ENCODE measurements at regions not wholly inside any gene's neighbourhood (a gene's known extent, or its start where the extent isn't known, plus 50 kb on each side); places are given as distances from the start of the nearest gene placed in this dataset.

DNA sequence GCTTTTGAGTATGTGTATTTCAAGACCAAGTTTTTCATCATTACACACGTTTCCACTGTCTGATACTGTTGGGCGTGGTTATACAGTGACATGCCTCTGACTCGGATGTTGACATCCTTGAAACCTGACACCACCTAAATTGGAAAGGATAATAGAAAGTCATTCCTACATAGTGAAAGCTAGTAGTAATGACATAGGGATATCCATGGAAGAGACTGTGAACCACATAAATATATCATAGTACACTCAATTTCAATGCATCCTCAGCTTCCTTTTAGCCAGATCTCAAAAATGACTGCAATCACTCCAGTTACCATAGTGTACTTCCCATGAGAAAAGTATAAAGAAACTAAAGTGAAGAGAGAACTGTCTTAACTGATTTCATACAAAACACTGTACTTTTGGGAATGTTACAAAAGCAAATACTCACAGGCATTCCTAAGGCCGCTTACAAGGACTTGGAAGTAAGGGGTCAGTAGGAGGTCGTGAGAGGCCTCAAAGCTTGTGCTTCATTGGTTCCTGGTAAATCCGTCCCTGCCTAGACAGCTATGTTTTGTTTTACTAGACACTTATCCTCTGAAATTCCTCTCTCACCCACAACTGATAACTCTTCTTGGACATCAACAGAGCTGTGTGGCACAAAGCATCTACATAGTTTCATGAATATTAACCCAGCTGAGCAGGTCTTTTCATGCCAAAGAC lies 71.8 kb upstream of the VWDE start:
- TF ChIP-seq, protein P1, sequence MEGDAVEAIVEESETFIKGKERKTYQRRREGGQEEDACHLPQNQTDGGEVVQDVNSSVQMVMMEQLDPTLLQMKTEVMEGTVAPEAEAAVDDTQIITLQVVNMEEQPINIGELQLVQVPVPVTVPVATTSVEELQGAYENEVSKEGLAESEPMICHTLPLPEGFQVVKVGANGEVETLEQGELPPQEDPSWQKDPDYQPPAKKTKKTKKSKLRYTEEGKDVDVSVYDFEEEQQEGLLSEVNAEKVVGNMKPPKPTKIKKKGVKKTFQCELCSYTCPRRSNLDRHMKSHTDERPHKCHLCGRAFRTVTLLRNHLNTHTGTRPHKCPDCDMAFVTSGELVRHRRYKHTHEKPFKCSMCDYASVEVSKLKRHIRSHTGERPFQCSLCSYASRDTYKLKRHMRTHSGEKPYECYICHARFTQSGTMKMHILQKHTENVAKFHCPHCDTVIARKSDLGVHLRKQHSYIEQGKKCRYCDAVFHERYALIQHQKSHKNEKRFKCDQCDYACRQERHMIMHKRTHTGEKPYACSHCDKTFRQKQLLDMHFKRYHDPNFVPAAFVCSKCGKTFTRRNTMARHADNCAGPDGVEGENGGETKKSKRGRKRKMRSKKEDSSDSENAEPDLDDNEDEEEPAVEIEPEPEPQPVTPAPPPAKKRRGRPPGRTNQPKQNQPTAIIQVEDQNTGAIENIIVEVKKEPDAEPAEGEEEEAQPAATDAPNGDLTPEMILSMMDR (conservative IDR thresholded peaks at IDR 0.05; ENCODE audit: low read depth), result no peak
- peak; percentile 41 for DNase-seq (ENCODE audit: low spot score)

DNA sequence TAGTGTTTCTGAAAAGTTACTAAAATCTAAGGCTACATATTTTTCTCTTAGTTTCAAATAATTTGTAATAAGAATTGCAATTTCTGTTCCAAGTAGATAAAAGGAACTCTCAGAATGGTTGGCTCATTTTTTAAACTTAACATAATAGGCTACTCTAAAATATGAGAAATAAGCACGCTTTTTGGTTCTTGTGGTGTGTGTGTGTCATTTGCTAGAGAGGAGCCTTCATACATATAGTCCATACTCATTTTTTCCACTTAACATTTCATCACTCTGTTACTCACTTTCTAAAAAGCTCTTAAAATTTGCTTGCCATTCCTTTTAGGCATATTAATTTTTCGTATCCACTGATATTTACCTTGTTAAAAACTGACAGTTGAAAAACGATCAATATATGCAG lies 74.0 kb upstream of the VWDE start:
- DNase-seq (ENCODE audit: low spot score), result no peak
- TF ChIP-seq, protein P1 (conservative IDR thresholded peaks at IDR 0.05; ENCODE audit: low read depth), result no peak
- ChIA-PET CTCF (no interaction called here), POLR2A (ENCODE audit: low non-redundant PET) (no interaction called here)
- no peak overlapping the region for H3K27ac ChIP-seq

More for the DNA sequence above, 71.8 kb upstream of the VWDE start:
- ChIA-PET CTCF (interaction anchor here (1.4 to 2.1 kb wide), 2 partner anchors 15 to 17 kb away, joined by 6 to 10 read pairs; no protein-coding TSS in a partner anchor), POLR2A (ENCODE audit: low non-redundant PET) (no interaction called here)
- no peak overlapping the region for H3K27ac ChIP-seq

DNA sequence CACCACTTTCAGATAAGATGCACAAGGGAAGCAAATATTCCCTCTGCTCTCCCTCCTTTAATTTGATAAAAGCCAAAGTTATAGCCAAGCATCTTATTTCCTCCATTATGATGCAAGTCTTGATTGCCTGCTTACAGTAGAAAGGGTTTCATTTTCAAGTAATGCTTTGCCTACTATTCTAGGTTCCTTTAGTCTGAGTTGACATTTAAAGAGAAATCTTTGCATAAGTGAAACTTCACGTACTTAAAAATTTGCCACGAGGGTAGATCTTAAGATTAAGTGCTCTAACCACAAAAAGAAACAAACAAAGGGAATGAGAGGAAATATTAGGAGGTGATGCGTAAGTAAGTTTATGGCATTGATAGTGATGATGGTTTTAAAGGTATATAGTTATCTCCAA lies 78.1 kb upstream of the VWDE start:
- CTCF ChIA-PET, result interaction anchor here (4.2 kb wide), 1 partner anchor 23 kb away, joined by 11 read pairs; no protein-coding TSS in a partner anchor

DNA sequence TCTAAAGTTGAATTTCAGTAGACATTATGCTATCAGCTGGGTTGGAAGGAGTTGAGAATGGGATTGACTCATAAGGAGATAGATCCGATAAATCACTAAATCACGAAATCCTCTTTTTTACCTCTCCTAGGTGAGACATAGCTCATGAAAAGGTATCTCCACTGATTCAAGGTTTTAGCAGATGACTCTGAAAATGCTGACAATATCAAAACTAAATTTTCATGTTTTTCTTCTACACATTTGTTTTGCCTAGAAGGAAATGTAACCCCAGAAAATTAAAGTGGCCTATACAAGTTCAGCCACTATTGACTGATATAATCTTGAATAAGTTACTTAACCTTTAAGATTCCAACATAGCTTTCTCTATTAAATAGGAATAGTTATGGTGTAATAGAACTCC lies 82.2 kb upstream of the VWDE start:
- no peak for DNase-seq (ENCODE audit: low spot score)
- H3K27ac ChIP-seq, result no peak overlapping the region
- CTCF ChIA-PET, result no interaction called here
- POLR2A ChIA-PET (ENCODE audit: low non-redundant PET), result no interaction called here
- TF ChIP-seq, protein P1 (conservative IDR thresholded peaks at IDR 0.05; ENCODE audit: low read depth), result no peak

More for the DNA sequence above, 78.1 kb upstream of the VWDE start:
- POLR2A ChIA-PET (ENCODE audit: low non-redundant PET), result no interaction called here
- no peak for DNase-seq (ENCODE audit: low spot score)
- TF ChIP-seq, protein P1 (conservative IDR thresholded peaks at IDR 0.05; ENCODE audit: low read depth), result no peak
- H3K27ac ChIP-seq, result no peak overlapping the region

DNA sequence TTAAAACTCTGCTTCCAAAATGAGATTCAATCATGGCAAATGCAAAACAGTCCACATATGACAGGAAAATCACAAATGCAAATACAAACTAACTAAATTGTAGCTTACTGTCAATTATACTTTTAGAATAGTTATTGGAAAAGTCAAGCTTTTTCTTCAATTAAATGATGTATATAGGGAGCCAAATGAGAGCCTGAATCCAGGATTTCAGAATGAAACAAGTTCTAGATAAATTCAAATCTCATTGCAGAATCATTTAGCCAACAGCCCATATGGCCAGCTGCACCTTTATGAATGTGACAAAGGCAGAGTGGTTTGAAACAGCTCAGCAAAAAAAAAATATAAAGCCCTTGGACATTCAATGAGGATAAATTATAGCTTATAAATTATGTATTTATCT lies 82.2 kb upstream of the SCIN start:
- TF ChIP-seq, protein P1 (conservative IDR thresholded peaks at IDR 0.05; ENCODE audit: low read depth), result no peak
- DNase-seq (ENCODE audit: low spot score), result no peak
- ChIA-PET POLR2A (ENCODE audit: low non-redundant PET) (no interaction called here), CTCF (interaction anchor here (1.1 to 1.6 kb wide), 2 partner anchors 30 to 55 kb away, joined by 3 to 9 read pairs; no protein-coding TSS in a partner anchor)
- no peak overlapping the region for H3K27ac ChIP-seq

DNA sequence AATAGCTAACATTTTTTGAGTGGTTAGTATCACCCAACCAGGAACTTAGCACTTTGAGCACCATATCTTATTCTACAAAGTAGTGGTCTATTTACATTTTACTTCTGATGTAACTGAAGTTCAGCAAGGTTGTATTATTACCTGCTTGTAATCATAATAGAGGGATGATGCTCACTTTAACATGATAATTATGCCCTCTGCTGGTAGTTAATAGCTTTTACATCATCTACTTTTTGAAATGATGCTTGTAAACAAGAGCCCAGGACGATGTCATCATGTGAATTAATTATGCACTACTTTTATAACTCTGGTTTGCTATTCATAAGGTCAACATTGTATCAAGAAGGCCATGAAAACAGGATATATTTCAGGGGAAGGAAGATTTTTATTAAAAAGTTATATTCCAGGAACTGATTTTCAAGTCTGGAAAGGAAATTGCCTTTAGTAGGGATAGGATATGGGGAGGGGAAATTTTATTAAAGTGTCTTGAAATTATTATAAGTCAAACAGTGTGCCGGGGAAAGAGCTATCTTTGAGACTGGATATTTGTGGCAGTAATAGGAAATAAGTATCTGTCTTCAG lies 80.3 kb upstream of the SCIN start:
- no peak overlapping the region for H3K27ac ChIP-seq
- CTCF ChIA-PET, result interaction anchor here (0.6 to 2.4 kb wide), 9 partner anchors 11 to 168 kb away, joined by 3 to 23 read pairs (median 3); partner anchors contain the start of gene VWDE
- DNase-seq (ENCODE audit: low spot score), result peak; percentile 38
- TF ChIP-seq, protein P1 (conservative IDR thresholded peaks at IDR 0.05; ENCODE audit: low read depth), result peak; percentile 63
- POLR2A ChIA-PET (ENCODE audit: low non-redundant PET), result no interaction called here

All from RWPE1 (cell line).